Peyer's patch (tissue), 4 donors: ENCODE measurements at regions not wholly inside any gene's neighbourhood (a gene's known extent, or its start where the extent isn't known, plus 50 kb on each side); places are given as distances from the start of the nearest gene placed in this dataset.

ENCODE experiments used
- DNase-seq, 3 donors: peaks; one replicate each; pipeline ENCODE4 v3.0.0-alpha.2; 2017 to 2019
- H3K27ac ChIP-seq, 4 donors: fragments of 200-600 bp; sonication (generic); one replicate each; pipeline ENCODE4 v1.5.1; 2016 to 2019
- H3K27me3 ChIP-seq, 2 donors: fragments of 200-600 bp; sonication (generic); one replicate each; pipeline ENCODE4 v1.5.1; 2019
- H3K36me3 ChIP-seq, 3 donors: fragments of 200-600 bp; sonication (generic); one replicate each; pipeline ENCODE4 v1.5.1; 2016 to 2019
- H3K4me1 ChIP-seq, 4 donors: fragments of 200-600 bp; sonication (generic); one replicate each; pipeline ENCODE4 v1.5.1; 2016 to 2019
- H3K4me3 ChIP-seq, 4 donors: fragments of 200-600 bp; sonication (generic); 1 replicate in 3 of 4; 2 replicates in 1 of 4; pipeline ENCODE4 v1.5.1; 2016 to 2019; ENCODE audit warnings: mild to moderate bottlenecking in 1 of 4
- H3K9me3 ChIP-seq, 4 donors: fragments of 200-600 bp; sonication (generic); one replicate each; pipeline ENCODE4 v1.5.1; 2016 to 2019; ENCODE audit warnings: mild to moderate bottlenecking in 1 of 4
- CTCF ChIP-seq, 6 experiments: fragments of 450-650 bp in 4 of 6; fragments of 200-600 bp in 2 of 6; sonication (generic) in 1 of 6; IDR thresholded peaks; one replicate each; pipeline ENCODE4 v1.5.1; 2017 to 2019; ENCODE audit warnings: antibody characterized with exemption in 6 of 6, mild to moderate bottlenecking in 3 of 6, moderate library complexity in 1 of 6
- POLR2A ChIP-seq, 2 donors: fragments of 450-650 bp; IDR thresholded peaks; one replicate each; pipeline ENCODE4 v1.5.1; 2017; ENCODE audit warnings: antibody characterized with exemption in 2 of 2, mild to moderate bottlenecking in 2 of 2, moderate library complexity in 2 of 2

GRCh38 chr4:116059361-116059760 is 945.9 kb upstream of the NDST4 start:
- DNase-seq, result no peak
- no peak overlapping the region for H3K27ac ChIP-seq
- H3K4me1 ChIP-seq, result no peaks in the 10 kb centered on the region
- H3K27me3 ChIP-seq, result no peaks in the 10 kb centered on the region
- no peaks in the 10 kb centered on the region for H3K36me3 ChIP-seq
- H3K4me3 ChIP-seq, result no peak overlapping the region
- TF ChIP-seq POLR2A (IDR thresholded peaks at IDR 0.05) (no peak), CTCF (IDR thresholded peaks at IDR 0.05) (no peak)
- no peaks in the 10 kb centered on the region for H3K9me3 ChIP-seq

GRCh38 chr4:116058129-116058528 is 944.7 kb upstream of the NDST4 start:
- Histone ChIP-seq H3K27me3 (no peaks in the 10 kb centered on the region), H3K9me3 (no peaks in the 10 kb centered on the region), H3K27ac (no peak overlapping the region), H3K4me3 (no peak overlapping the region), H3K36me3 (no peaks in the 10 kb centered on the region), H3K4me1 (no peaks in the 10 kb centered on the region)
- TF ChIP-seq POLR2A (IDR thresholded peaks at IDR 0.05), result no peak
- TF ChIP-seq CTCF (IDR thresholded peaks at IDR 0.05), result no peak
- DNase-seq, result no peak

- Histone ChIP-seq H3K9me3 (no peaks in the 10 kb centered on the region), H3K4me1 (no peaks in the 10 kb centered on the region), H3K27ac (no peak overlapping the region), H3K4me3 (no peak overlapping the region), H3K36me3 (no peaks in the 10 kb centered on the region), H3K27me3 (no peaks in the 10 kb centered on the region)
- TF ChIP-seq CTCF (IDR thresholded peaks at IDR 0.05) (no peak), POLR2A (IDR thresholded peaks at IDR 0.05) (no peak)
- DNase-seq, result no peak
These were observed 942.7 kb upstream of the NDST4 start for GRCh38 chr4:116055857-116056827.

GRCh38 chr4:116027311-116027710 is 913.9 kb upstream of the NDST4 start:
- H3K27ac ChIP-seq, result no peak overlapping the region
- no peak overlapping the region for H3K4me3 ChIP-seq
- no peaks in the 10 kb centered on the region for H3K9me3 ChIP-seq
- H3K27me3 ChIP-seq, result no peaks in the 10 kb centered on the region
- no peaks in the 10 kb centered on the region for H3K36me3 ChIP-seq
- TF ChIP-seq POLR2A (IDR thresholded peaks at IDR 0.05) (no peak), CTCF (IDR thresholded peaks at IDR 0.05) (no peak)
- DNase-seq, result no peak
- H3K4me1 ChIP-seq, result no peaks in the 10 kb centered on the region

- Histone ChIP-seq H3K4me3 (no peak overlapping the region), H3K36me3 (no peaks in the 10 kb centered on the region), H3K4me1 (no peaks in the 10 kb centered on the region), H3K27ac (no peak overlapping the region), H3K27me3 (no peaks in the 10 kb centered on the region), H3K9me3 (peaks cover 0 to under 1% (median 0%) of the 10 kb centered on the region in 4 donors)
- DNase-seq, result no peak
- no peak for TF ChIP-seq CTCF (IDR thresholded peaks at IDR 0.05)
- TF ChIP-seq POLR2A (IDR thresholded peaks at IDR 0.05), result no peak
These were observed 911.7 kb upstream of the NDST4 start for GRCh38 chr4:116024954-116025708.
